ENCODE measurements at regions not wholly inside any gene's neighbourhood (a gene's known extent, or its start where the extent isn't known, plus 50 kb on each side); places are given as distances from the start of the nearest gene placed in this dataset.

DNA sequence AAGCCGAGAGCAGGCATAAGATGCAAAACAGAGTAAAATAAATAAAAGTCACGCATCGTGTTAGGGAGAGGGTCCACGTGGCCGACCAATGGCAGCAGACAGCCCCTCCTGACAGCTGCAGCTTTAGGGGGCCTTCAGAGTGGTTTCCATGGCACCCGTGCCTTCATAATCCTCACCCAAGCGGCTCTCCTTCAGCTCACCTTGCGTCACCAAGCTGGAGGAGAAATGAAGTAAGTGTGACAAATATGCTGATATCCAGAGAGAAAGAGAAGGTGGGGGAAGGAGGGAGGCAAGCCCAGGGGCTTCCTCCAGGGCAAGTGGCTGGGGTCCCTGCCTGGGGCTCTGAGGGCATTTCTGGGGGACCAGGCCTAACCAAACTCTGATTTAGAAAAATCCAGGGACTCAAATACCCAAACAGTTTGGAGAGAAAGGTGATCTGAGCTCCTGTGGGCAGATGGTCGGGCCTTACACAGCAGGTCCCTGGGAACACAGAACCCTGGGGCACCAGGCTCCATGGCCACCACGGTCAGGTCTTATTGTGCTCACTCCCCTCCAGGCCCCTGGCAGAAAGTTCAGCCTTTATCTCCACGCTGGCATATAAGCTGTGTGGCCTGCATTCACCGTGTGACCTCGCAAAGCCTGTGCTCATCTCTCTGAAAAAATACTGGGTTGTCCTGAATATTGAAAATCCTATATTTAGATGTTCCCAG lies 80.7 kb upstream of the TNRC6C start:
- H3K27me3 ChIP-seq (ENCODE audit: control insufficient read depth in 4 of 4, insufficient read depth in 4 of 4, low read length in 3 of 4), result no peaks in the 10 kb centered on the region
- no peaks in the 10 kb centered on the region for H3K36me3 ChIP-seq (ENCODE audit: control insufficient read depth in 4 of 4, insufficient read depth in 3 of 4, low read depth in 1 of 4, low read length in 3 of 4)
- no peak overlapping the region for H3K9ac ChIP-seq (ENCODE audit: low read depth in 1 of 2, low read length in 2 of 2)
- no peak overlapping the region for H3K27ac ChIP-seq (ENCODE audit: low read depth in 1 of 2, low read length in 2 of 2)
- H3K4me3 ChIP-seq (ENCODE audit: low read depth in 1 of 3, low read length in 3 of 3), result no peak overlapping the region
- 80% methylated on average over 13 of the region's 13 CpGs for WGBS
- H3K4me1 ChIP-seq (ENCODE audit: control insufficient read depth in 4 of 4, insufficient read depth in 4 of 4, low read length in 3 of 4), result peaks cover 0 to 9% (median 7%) of the 10 kb centered on the region in 4 donors
- no peak for DNase-seq (ENCODE audit: low spot score)
- peaks cover 0 to 4% (median 0%) of the 10 kb centered on the region in 4 donors for H3K9me3 ChIP-seq (ENCODE audit: control insufficient read depth in 4 of 4, low read length in 3 of 4)
- TF ChIP-seq, protein P1, sequence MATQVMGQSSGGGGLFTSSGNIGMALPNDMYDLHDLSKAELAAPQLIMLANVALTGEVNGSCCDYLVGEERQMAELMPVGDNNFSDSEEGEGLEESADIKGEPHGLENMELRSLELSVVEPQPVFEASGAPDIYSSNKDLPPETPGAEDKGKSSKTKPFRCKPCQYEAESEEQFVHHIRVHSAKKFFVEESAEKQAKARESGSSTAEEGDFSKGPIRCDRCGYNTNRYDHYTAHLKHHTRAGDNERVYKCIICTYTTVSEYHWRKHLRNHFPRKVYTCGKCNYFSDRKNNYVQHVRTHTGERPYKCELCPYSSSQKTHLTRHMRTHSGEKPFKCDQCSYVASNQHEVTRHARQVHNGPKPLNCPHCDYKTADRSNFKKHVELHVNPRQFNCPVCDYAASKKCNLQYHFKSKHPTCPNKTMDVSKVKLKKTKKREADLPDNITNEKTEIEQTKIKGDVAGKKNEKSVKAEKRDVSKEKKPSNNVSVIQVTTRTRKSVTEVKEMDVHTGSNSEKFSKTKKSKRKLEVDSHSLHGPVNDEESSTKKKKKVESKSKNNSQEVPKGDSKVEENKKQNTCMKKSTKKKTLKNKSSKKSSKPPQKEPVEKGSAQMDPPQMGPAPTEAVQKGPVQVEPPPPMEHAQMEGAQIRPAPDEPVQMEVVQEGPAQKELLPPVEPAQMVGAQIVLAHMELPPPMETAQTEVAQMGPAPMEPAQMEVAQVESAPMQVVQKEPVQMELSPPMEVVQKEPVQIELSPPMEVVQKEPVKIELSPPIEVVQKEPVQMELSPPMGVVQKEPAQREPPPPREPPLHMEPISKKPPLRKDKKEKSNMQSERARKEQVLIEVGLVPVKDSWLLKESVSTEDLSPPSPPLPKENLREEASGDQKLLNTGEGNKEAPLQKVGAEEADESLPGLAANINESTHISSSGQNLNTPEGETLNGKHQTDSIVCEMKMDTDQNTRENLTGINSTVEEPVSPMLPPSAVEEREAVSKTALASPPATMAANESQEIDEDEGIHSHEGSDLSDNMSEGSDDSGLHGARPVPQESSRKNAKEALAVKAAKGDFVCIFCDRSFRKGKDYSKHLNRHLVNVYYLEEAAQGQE (IDR thresholded peaks at IDR 0.05), result no peak

- Histone ChIP-seq H3K27me3 (ENCODE audit: control insufficient read depth in 4 of 4, insufficient read depth in 4 of 4, low read length in 3 of 4) (no peaks in the 10 kb centered on the region), H3K4me3 (ENCODE audit: low read depth in 1 of 3, low read length in 3 of 3) (no peak overlapping the region), H3K9ac (ENCODE audit: low read depth in 1 of 2, low read length in 2 of 2) (no peak overlapping the region), H3K4me1 (ENCODE audit: control insufficient read depth in 4 of 4, insufficient read depth in 4 of 4, low read length in 3 of 4) (peaks cover 0 to 9% (median 7%) of the 10 kb centered on the region in 4 donors), H3K27ac (ENCODE audit: low read depth in 1 of 2, low read length in 2 of 2) (no peak overlapping the region), H3K36me3 (ENCODE audit: control insufficient read depth in 4 of 4, insufficient read depth in 3 of 4, low read depth in 1 of 4, low read length in 3 of 4) (no peaks in the 10 kb centered on the region), H3K9me3 (ENCODE audit: control insufficient read depth in 4 of 4, low read length in 3 of 4) (peaks cover 0 to 4% (median 0%) of the 10 kb centered on the region in 4 donors)
- TF ChIP-seq NR2F2 (IDR thresholded peaks at IDR 0.05) (no peak), HNF4G (IDR thresholded peaks at IDR 0.05) (no peak), MAX (IDR thresholded peaks at IDR 0.05) (no peak), ATF3 (IDR thresholded peaks at IDR 0.05) (no peak), GABPA (IDR thresholded peaks at IDR 0.05 in 1 of 2, conservative IDR thresholded peaks at IDR 0.05 in 1 of 2) (no peak), YY1 (IDR thresholded peaks at IDR 0.05) (no peak), HNF4A (conservative IDR thresholded peaks at IDR 0.05) (no peak), FOXA1 (IDR thresholded peaks at IDR 0.05) (no peak), RAD21 (IDR thresholded peaks at IDR 0.05) (no peak), SP1 (IDR thresholded peaks at IDR 0.05) (no peak), TAF1 (conservative IDR thresholded peaks at IDR 0.05) (no peak), JUND (IDR thresholded peaks at IDR 0.05) (no peak), ZBTB33 (IDR thresholded peaks at IDR 0.05) (no peak), CTCF (IDR thresholded peaks at IDR 0.05; ENCODE audit: low read depth, low read length, missing input control) (no peak), EGR1 (IDR thresholded peaks at IDR 0.05; ENCODE audit: low read depth in 2 of 2) (no peak), FOXA2 (IDR thresholded peaks at IDR 0.05) (no peak), RXRA (IDR thresholded peaks at IDR 0.05) (no peak)
- TF ChIP-seq, protein P1 (IDR thresholded peaks at IDR 0.05), result no peak
- no peak for DNase-seq (ENCODE audit: low spot score)
- WGBS, result 89% methylated on average over 13 of the region's 13 CpGs
Observed at GRCh38 chr17:77879226-77879895, 79.1 kb upstream of the TNRC6C start.

Data from liver (tissue), 8 donors.